ENCODE measurements at regions not wholly inside any gene's neighbourhood (a gene's known extent, or its start where the extent isn't known, plus 50 kb on each side); places are given as distances from the start of the nearest gene placed in this dataset.

- no peak for FAIRE-seq
- Histone ChIP-seq H4K20me1 (replicated peaks; ENCODE audit: control insufficient read depth, extremely low read depth, insufficient read depth, low read length) (no peaks in the 10 kb centered on the region), H3K9me3 (replicated peaks; ENCODE audit: control insufficient read depth, insufficient read depth, low read length) (no peaks in the 10 kb centered on the region), H3K9me1 (replicated peaks; ENCODE audit: control insufficient read depth, extremely low read depth, insufficient read depth, low read length) (no peaks in the 10 kb centered on the region), H3K4me2 (ENCODE audit: insufficient read depth, low read length) (no peak overlapping the region), H3K4me3 (replicated peaks in 1 of 3; ENCODE audit: insufficient read depth in 1 of 3, low read depth in 1 of 3, low read length in 3 of 3) (no peak overlapping the region), H3K9ac (replicated peaks; ENCODE audit: extremely low read depth, insufficient read depth, low read length) (no peak overlapping the region), H3K27ac (ENCODE audit: insufficient read depth, low read depth, low read length) (no peak overlapping the region), H3K4me1 (ENCODE audit: control insufficient read depth, extremely low read depth, insufficient read depth, low read length) (no peaks in the 10 kb centered on the region), H3K27me3 (ENCODE audit: control insufficient read depth in 2 of 2, insufficient read depth in 2 of 2, low read length in 2 of 2) (no peaks in the 10 kb centered on the region), H2AFZ (ENCODE audit: low read depth, low read length) (no peak overlapping the region), H3K79me2 (ENCODE audit: control insufficient read depth, insufficient read depth, low read length) (no peaks in the 10 kb centered on the region), H3K36me3 (ENCODE audit: control insufficient read depth in 2 of 2, extremely low read depth in 1 of 2, insufficient read depth in 2 of 2, low read length in 2 of 2) (no peaks in the 10 kb centered on the region)
- DNase-seq (ENCODE audit: low read depth, low spot score): no peak
- intact Hi-C loops (cut with micrococcal nuclease): no loop called here
- ChIA-PET POLR2A (no interaction called here), CTCF (no interaction called here)
- TF ChIP-seq POLR2AphosphoS5 (IDR thresholded peaks at IDR 0.05; ENCODE audit: insufficient read depth, low read depth, low read length) (no peak), CTCF (IDR thresholded peaks at IDR 0.05; ENCODE audit: extremely low read depth in 1 of 2, insufficient read depth in 1 of 2, low read depth in 1 of 2, low read length in 2 of 2) (no peak), POLR2A (IDR thresholded peaks at IDR 0.05; ENCODE audit: low read depth, low read length) (no peak)
- dilution Hi-C loops (cut with MboI; ENCODE audit: extremely low pct_ligation_motif_present, low sequenced_read_pairs): no loop called here
- BruUV-seq (replicated peaks): no TSS peak
Observed at GRCh38 chr4:71261633-71262121, 77.1 kb upstream of the SLC4A4 start.

- no peak overlapping the region for H3K4me3 ChIP-seq (replicated peaks in 1 of 3; ENCODE audit: insufficient read depth in 1 of 3, low read depth in 1 of 3, low read length in 3 of 3)
- DNase-seq (ENCODE audit: low read depth, low spot score): no peak
- H3K4me2 ChIP-seq (ENCODE audit: insufficient read depth, low read length): no peak overlapping the region
- H3K9me1 ChIP-seq (replicated peaks; ENCODE audit: control insufficient read depth, extremely low read depth, insufficient read depth, low read length): no peaks in the 10 kb centered on the region
- H3K27me3 ChIP-seq (ENCODE audit: control insufficient read depth in 2 of 2, insufficient read depth in 2 of 2, low read length in 2 of 2): no peaks in the 10 kb centered on the region
- H3K4me1 ChIP-seq (ENCODE audit: control insufficient read depth, extremely low read depth, insufficient read depth, low read length): no peaks in the 10 kb centered on the region
- H3K27ac ChIP-seq (ENCODE audit: insufficient read depth, low read depth, low read length): no peak overlapping the region
- H3K9ac ChIP-seq (replicated peaks; ENCODE audit: extremely low read depth, insufficient read depth, low read length): no peak overlapping the region
- no TSS peak for BruUV-seq (replicated peaks)
- H3K9me3 ChIP-seq (replicated peaks; ENCODE audit: control insufficient read depth, insufficient read depth, low read length): no peaks in the 10 kb centered on the region
- CTCF ChIA-PET: no interaction called here
- no peak for FAIRE-seq
- intact Hi-C loops (cut with micrococcal nuclease): no loop called here
- POLR2A ChIA-PET: no interaction called here
- dilution Hi-C loops (cut with MboI; ENCODE audit: extremely low pct_ligation_motif_present, low sequenced_read_pairs): no loop called here
- H4K20me1 ChIP-seq (replicated peaks; ENCODE audit: control insufficient read depth, extremely low read depth, insufficient read depth, low read length): no peaks in the 10 kb centered on the region
- no peaks in the 10 kb centered on the region for H3K79me2 ChIP-seq (ENCODE audit: control insufficient read depth, insufficient read depth, low read length)
- no peak overlapping the region for H2AFZ ChIP-seq (ENCODE audit: low read depth, low read length)
- no peak for TF ChIP-seq EZH2 (IDR thresholded peaks at IDR 0.05; ENCODE audit: borderline replicate concordance, low read depth, low read length, severe bottlenecking)
- no peak for TF ChIP-seq MYC (IDR thresholded peaks at IDR 0.05; ENCODE audit: low read depth, low read length)
- no peak for TF ChIP-seq MAX (IDR thresholded peaks at IDR 0.05; ENCODE audit: insufficient read depth, insufficient read length)
- no peak for TF ChIP-seq GATA2 (IDR thresholded peaks at IDR 0.05; ENCODE audit: insufficient read depth, insufficient read length, low read depth, low read length)
- no peak for TF ChIP-seq POLR2AphosphoS5 (IDR thresholded peaks at IDR 0.05; ENCODE audit: insufficient read depth, low read depth, low read length)
- no peak for TF ChIP-seq POLR2A (IDR thresholded peaks at IDR 0.05; ENCODE audit: low read depth, low read length)
- H3K36me3 ChIP-seq (ENCODE audit: control insufficient read depth in 2 of 2, extremely low read depth in 1 of 2, insufficient read depth in 2 of 2, low read length in 2 of 2): no peaks in the 10 kb centered on the region
Observed at GRCh38 chr4:71262161-71262560, 76.7 kb upstream of the SLC4A4 start.

Data from endothelial cell of umbilical vein (primary cell).